ENCODE measurements at regions not wholly inside any gene's neighbourhood (a gene's known extent, or its start where the extent isn't known, plus 50 kb on each side); places are given as distances from the start of the nearest gene placed in this dataset.
"Not testable (repeated sequence)": the region's sequence is repeated elsewhere in the genome, so short reads cannot be mapped to it uniquely, and the experiment has no call there.

- DNase-seq (ENCODE audit: low read depth in 2 of 2): no peak
Observed at GRCh38 chr15:59896663-59897074, 107.4 kb upstream of the FOXB1 start.

DNA sequence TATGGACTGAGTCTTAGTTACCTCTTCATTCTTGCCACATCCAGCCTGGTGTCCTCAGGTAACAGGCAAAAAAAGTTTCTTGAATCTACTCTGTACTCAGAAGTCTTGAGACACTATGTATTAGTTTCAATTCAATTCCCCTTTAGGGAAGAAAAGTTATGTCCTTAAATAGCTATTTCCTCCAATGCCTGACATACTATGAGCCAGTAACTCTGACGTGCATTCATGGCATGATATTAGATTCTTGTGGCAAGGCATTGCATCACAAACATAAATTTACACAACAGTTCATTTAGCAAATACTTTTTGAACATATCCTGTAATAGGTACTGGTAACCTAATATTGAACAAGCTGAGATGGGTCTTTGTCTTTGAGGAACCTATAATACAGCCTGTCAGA is 109.3 kb upstream of the FOXB1 start:
- DNase-seq (ENCODE audit: low read depth in 2 of 2): no peak

DNA sequence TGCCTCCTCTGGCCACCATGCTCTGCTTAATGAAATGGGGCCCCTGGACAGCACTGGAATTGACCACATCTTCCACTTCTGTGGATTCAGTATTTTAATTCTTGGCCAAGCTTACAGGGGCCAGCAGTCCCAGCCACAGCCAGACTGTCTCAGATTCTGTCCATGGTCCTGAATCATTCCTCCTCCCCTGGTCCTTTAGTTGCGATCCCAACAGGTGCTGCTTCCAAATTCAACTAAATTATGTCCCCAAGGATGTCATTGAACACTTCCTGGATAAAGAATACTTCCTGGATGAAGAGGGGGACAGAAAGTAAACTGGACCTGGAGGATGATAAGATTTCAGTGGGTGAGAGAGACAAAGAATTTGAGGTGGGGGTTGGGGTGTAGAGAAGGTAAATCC is 111.1 kb upstream of the FOXB1 start:
- no peak for DNase-seq (ENCODE audit: low read depth in 2 of 2)

- not testable (repeated sequence) for DNase-seq (ENCODE audit: low read depth in 2 of 2)
Observed at GRCh38 chr15:59887870-59888269, 116.2 kb upstream of the FOXB1 start.

DNA sequence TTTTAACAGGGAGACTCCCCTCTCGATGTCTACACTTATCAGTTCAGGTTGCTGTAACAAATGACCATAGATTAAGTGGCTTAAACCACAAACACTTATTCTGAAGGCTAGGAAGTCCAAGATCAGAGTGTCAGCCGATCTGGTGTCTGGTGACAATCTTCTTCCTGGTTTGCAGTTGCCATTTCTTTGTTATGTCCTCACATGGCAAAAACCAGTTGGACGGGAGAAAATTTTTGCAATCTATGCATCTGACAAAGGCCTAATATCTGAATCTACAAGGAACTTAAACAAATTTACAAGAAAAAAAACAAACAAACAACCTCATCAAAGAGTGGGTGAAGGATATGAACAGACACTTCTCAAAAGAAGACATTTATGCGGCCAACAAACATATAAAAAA is 116.9 kb upstream of the FOXB1 start:
- no peak for DNase-seq (ENCODE audit: low read depth in 2 of 2)

GRCh38 chr15:59886441-59886840 is 117.7 kb upstream of the FOXB1 start:
- DNase-seq (ENCODE audit: low read depth in 2 of 2): no peak

GRCh38 chr15:59885832-59886231 is 118.3 kb upstream of the FOXB1 start:
- no peak for DNase-seq (ENCODE audit: low read depth in 2 of 2)

GRCh38 chr15:59879506-59880265 is 124.4 kb upstream of the FOXB1 start:
- DNase-seq (ENCODE audit: low read depth in 2 of 2): no peak

- DNase-seq (ENCODE audit: low read depth in 2 of 2): no peak
Observed at GRCh38 chr15:59876140-59876539, 128.0 kb upstream of the FOXB1 start.

GRCh38 chr15:59873644-59874272 is 130.4 kb upstream of the FOXB1 start:
- DNase-seq (ENCODE audit: low read depth in 2 of 2): no peak

DNA sequence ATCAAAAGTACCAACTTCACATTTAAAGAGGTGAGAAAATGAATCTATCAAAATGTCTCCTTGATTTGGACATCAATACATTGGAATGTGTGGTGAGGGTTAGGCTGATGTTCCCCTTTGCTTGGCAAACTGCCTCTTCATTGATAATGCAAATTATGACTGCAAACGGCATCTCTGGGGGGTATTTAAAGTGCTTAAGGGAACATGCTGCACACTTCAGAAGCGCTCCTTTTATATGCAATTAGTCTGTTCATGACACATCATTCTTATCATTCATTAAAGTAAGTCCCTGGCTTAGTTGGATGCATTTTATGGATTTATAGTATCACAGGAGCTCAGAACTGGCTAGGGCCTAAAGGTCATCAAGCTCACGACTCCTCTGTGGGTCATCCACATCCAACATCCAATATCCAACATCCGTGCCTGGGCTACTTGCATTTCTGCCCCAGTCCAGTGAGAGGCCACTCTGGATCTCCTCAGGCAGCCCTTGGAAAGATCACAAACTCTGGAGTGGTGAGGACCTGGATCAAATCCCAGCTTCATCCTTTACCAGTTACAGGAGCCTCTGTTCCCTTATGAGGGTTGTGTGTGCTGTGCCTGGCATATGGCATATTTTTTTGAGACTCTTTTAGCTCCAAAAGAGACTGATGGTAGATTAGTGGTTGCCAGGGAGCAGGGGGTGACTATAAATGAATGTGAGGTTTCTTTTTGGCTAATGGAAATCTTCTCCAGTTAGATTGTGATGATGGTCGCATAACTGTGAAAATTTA is 136.8 kb upstream of the FOXB1 start:
- no peak for DNase-seq (ENCODE audit: low read depth in 2 of 2)

GRCh38 chr15:59866642-59867041 is 137.5 kb upstream of the FOXB1 start:
- DNase-seq (ENCODE audit: low read depth in 2 of 2): no peak

GRCh38 chr15:59862191-59863155 is 141.6 kb upstream of the FOXB1 start:
- no peak for DNase-seq (ENCODE audit: low read depth in 2 of 2)

DNA sequence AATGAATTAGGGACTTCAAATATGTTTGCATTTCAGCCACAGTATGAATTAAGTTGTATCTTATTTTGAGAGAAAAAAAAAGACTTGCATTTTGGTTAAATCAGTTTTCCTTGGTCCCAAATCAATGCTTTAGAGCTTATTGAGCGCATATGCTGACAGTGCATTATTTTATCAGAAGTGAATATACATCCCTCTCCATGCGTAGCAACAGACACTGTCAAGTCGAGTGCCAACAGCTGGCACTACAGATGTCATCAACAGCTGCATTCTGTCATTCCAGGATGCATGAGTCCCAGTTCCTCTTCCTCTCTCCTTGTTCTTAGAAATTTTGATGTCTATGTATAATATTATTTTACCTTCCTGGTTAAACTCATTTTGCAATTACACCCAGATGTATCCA is 156.1 kb upstream of the FOXB1 start:
- DNase-seq (ENCODE audit: low read depth in 2 of 2): no peak

DNA sequence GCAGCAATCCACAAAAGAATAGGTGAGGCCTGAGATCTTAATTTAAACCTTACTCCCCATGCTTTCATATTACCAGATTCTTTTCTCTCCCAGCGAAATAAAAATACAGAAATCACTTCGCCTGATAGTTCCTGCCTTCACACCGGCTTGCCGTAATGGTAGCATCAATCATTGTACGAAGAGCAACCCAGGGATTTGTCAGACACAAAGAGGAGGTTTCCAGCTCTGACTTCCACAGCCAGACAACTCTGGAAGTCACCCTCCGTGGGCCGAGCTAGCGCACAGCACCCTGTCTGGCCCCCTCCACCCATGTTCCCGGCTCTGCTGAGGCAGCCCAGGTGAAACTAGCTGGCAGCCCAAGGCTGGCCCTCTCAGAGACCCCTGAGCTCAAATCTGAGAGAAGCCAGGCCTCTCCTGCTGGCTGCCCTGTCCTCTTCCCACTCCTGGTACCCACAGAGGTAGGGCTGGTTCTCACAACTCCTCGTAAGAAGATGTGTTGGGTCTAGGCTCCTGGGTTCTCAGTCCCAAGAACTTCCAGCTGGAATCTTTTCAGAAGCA is 156.9 kb upstream of the BNIP2 start:
- no peak for DNase-seq (ENCODE audit: low read depth in 2 of 2)

DNA sequence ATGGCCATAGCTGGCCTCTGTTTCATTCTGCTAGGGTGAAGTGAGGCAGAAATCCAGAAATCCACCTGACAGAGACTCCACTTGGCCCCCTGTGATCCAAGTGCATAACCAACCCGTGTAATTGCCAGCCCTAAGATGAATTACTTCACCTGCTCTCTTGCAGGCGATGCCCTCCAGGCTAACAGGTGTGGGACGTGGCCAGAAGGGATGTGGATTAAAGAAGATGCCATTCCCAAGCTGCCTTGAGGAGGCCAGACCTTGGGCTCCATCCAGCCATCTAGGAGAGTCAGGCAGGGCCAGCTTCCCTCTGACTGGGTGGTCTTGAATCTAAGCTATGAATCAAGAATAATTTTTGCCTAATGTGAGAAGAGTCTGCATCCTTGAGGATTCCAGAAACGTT is 154.5 kb upstream of the BNIP2 start:
- DNase-seq (ENCODE audit: low read depth in 2 of 2): no peak

DNA sequence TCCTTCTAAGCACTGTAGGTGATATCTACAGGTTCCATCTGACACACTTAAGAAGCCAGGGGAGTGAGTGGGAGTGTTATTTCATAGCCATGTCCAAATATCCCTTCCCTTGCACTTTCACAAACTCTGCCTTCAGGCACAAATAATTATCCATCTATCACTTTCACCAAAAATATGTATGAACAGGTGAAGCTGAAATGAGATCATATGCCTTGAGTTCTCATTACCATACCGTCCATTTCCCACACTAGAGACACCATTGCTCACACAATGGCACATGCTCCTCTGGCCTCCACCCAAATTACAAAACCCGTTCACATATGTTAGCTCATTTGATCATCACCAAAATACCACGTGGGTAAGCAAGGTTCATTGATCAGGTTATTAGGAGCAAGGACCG is 151.9 kb upstream of the BNIP2 start:
- DNase-seq (ENCODE audit: low read depth in 2 of 2): no peak

DNA sequence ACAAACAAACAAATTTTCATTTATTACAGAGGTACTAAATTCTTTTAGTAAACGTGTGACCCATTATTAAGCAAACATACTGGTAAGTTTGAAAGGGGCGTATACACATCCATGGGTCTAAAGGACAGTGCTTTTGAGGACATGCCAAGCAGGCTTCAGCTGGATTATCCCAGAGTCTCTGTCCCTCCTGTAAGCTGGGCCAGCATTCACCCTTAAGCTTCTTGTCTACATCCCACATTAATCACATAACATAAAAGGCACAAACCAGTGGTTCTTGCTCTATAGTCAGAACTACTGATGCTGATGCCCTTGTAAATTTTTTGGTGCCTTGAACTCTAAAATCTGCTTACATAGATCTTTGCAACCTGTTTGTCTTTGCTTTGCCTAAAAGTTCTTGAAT is 150.8 kb upstream of the BNIP2 start:
- no peak for DNase-seq (ENCODE audit: low read depth in 2 of 2)

DNA sequence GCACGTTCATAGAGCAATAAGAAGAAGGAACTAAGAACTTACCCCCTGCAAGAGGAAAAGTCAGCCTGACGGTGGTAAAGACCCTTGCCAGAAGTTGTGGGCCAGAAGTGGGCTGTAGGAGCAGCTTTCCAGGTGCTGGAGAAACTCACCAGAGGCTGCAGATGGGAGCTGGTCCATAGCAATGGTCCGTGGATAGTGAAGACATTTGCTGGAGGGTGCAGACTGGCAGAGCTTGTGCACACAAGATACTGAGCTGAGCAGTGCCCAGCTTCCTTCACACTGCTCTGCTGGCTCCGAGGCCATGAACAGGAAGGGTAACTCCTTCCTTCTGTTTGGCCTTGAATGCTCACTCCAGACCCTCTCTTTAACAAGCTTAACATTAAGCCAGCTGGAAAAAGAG is 149.8 kb upstream of the BNIP2 start:
- DNase-seq (ENCODE audit: low read depth in 2 of 2): no peak

DNA sequence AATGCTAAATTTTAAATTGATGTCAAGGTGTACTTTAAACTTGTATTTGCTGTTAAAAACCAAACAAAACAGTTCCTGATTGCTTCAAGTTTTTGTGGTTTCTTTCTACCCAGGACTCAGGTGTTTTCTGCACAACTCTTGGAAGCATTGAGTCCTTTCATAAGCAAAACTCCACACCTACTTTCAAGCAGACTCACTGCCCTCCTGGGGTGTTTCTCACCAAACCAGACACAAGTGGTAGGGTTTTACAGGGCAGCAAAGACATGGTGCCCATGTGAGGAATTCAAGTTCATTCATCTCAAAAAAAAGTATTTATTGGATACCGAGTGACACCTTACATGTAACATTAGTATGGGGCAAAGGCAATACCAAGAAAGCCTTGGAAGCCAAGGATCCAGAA is 146.7 kb upstream of the BNIP2 start:
- no peak for DNase-seq (ENCODE audit: low read depth in 2 of 2)

- DNase-seq (ENCODE audit: low read depth in 2 of 2): no peak
Observed at GRCh38 chr15:59834528-59834927, 145.4 kb upstream of the BNIP2 start.

Data from stimulated activated CD4-positive, alpha-beta T cell treated with anti-CD3 and anti-CD28 coated beads, Interleukin-1b, Interleukin-23, amount 100 ng/mL, for 1 hour (primary cell).